GM23338 (cell line): ENCODE measurements at regions not wholly inside any gene's neighbourhood (a gene's known extent, or its start where the extent isn't known, plus 50 kb on each side); places are given as distances from the start of the nearest gene placed in this dataset.

ENCODE experiments used
- ATAC-seq: fragments of 200-7000 bp; cut with Tn5 transposase; 3 replicates; pipeline ENCODE4 v1.9.1; 2020
- DNase-seq: peaks from one replicate; pipeline ENCODE4 v3.0.0-alpha.2; 2015; ENCODE audit warnings: low spot score
- H2AFZ ChIP-seq: fragments of 200-600 bp; sonication (generic); 2 replicates; pipeline ENCODE4 v1.8.0; 2016; ENCODE audit warnings: antibody characterized with exemption, mild to moderate bottlenecking, moderate library complexity
- H3F3A ChIP-seq: fragments of 200-600 bp; sonication (generic); replicated peaks from 2 replicates; pipeline ENCODE4 v1.8.0; 2017; ENCODE audit warnings: antibody characterized with exemption, mixed run types, low read depth
- H3K27ac ChIP-seq: fragments of 200-600 bp; sonication (generic); 2 replicates; pipeline ENCODE4 v1.6.1; 2016; ENCODE audit warnings: low read depth
- H3K27me3 ChIP-seq: fragments of 200-600 bp; sonication (generic); 2 replicates; pipeline ENCODE4 v1.8.0; 2016; ENCODE audit warnings: mild to moderate bottlenecking, mixed run types, moderate library complexity; ENCODE audit not compliant: insufficient read depth
- H3K36me3 ChIP-seq: fragments of 200-600 bp; sonication (generic); 2 replicates; pipeline ENCODE4 v1.8.0; 2016; ENCODE audit warnings: mild to moderate bottlenecking; ENCODE audit not compliant: insufficient read depth
- H3K4me1 ChIP-seq: fragments of 200-600 bp; sonication (generic); 2 replicates; pipeline ENCODE4 v1.8.0; 2016; ENCODE audit warnings: mild to moderate bottlenecking, moderate library complexity; ENCODE audit not compliant: insufficient read depth
- H3K4me2 ChIP-seq: fragments of 200-600 bp; sonication (generic); 2 replicates; pipeline ENCODE4 v1.7.1; 2017; ENCODE audit warnings: mixed run types
- H3K4me3 ChIP-seq: fragments of 200-600 bp; sonication (generic); 2 replicates; pipeline ENCODE4 v1.6.1; 2016; ENCODE audit warnings: mixed run types
- H3K79me2 ChIP-seq: fragments of 200-600 bp; sonication (generic); replicated peaks from 2 replicates; pipeline ENCODE4 v1.8.0; 2017; ENCODE audit warnings: mild to moderate bottlenecking; ENCODE audit not compliant: insufficient read depth
- H3K9me2 ChIP-seq: fragments of 200-600 bp; sonication (generic); 2 replicates; pipeline ENCODE4 v1.8.0; 2017; ENCODE audit not compliant: insufficient read depth
- H4K20me1 ChIP-seq: fragments of 200-600 bp; sonication (generic); replicated peaks from 2 replicates; pipeline ENCODE4 v1.8.0; 2017; ENCODE audit warnings: mild to moderate bottlenecking; ENCODE audit not compliant: insufficient read depth
- H3K27ac Mint-ChIP-seq: 2 replicates; pipeline ENCODE4 v1.8.0; 2020; ENCODE audit warnings: inconsistent platforms, mild to moderate bottlenecking, moderate library complexity, mixed read lengths
- H3K27me3 Mint-ChIP-seq: 3 replicates; pipeline ENCODE4 v1.8.0; 2022; ENCODE audit warnings: low read depth, mild to moderate bottlenecking, moderate library complexity, mixed read lengths, inconsistent platforms; ENCODE audit not compliant: insufficient read depth, poor library complexity
- H3K36me3 Mint-ChIP-seq: 3 replicates; pipeline ENCODE4 v1.8.0; 2021; ENCODE audit warnings: low read depth, mild to moderate bottlenecking, inconsistent platforms, moderate library complexity, mixed read lengths
- H3K4me1 Mint-ChIP-seq: 3 replicates; pipeline ENCODE4 v1.8.0; 2020; ENCODE audit warnings: mild to moderate bottlenecking, inconsistent platforms, mixed read lengths
- H3K4me3 Mint-ChIP-seq: 3 replicates; pipeline ENCODE4 v1.8.0; 2021; ENCODE audit warnings: moderate library complexity, mild to moderate bottlenecking, inconsistent platforms, mixed read lengths
- H3K9me3 Mint-ChIP-seq: 3 replicates; pipeline ENCODE4 v1.8.0; 2020; ENCODE audit warnings: moderate library complexity, mild to moderate bottlenecking, inconsistent platforms, mixed read lengths
- CREB1 ChIP-seq: fragments of 250-450 bp; sonication (Bioruptor Pico); IDR thresholded peaks from 2 replicates; pipeline ENCODE4 v1.5.0; 2020; ENCODE audit warnings: low read depth, mild to moderate bottlenecking, moderate library complexity
- EZH2 ChIP-seq: fragments of 200-600 bp; sonication (generic); IDR thresholded peaks from one replicate; pipeline ENCODE4 v1.8.0; 2017; ENCODE audit warnings: antibody characterized with exemption, mild to moderate bottlenecking, low read depth; ENCODE audit not compliant: unreplicated experiment
- EZH2phosphoT487 ChIP-seq: fragments of 200-600 bp; sonication (generic); IDR thresholded peaks from one replicate; pipeline ENCODE4 v1.8.1; 2018; ENCODE audit warnings: antibody characterized with exemption; ENCODE audit not compliant: unreplicated experiment
- JUNB ChIP-seq: IDR thresholded peaks from one replicate; pipeline ENCODE4 v1.6.1; 2016; ENCODE audit warnings: antibody characterized with exemption; ENCODE audit not compliant: unreplicated experiment
- POLR2AphosphoS5 ChIP-seq: IDR thresholded peaks from 2 replicates; pipeline ENCODE4 v1.6.1; 2016; ENCODE audit warnings: antibody characterized with exemption, low read depth
- ZNF114 ChIP-seq: fragments of 250-450 bp; sonication (Bioruptor Pico); IDR thresholded peaks from 2 replicates; pipeline ENCODE4 v1.5.0; 2020; ENCODE audit warnings: mild to moderate bottlenecking, moderate library complexity
- TF ChIP-seq, protein P1 (sequence below): fragments of 250-450 bp; sonication (Bioruptor Pico); IDR thresholded peaks from 2 replicates; pipeline ENCODE4 v1.5.0; 2020; ENCODE audit warnings: mild to moderate bottlenecking, moderate library complexity
- TF ChIP-seq, protein P2 (sequence below), 2 experiments: fragments of 200-600 bp in 1 of 2; sonication (generic) in 1 of 2; conservative IDR thresholded peaks; 2 replicates each; pipeline versions ENCODE4 v1.5.1 to v1.6.1; 2016 to 2017; ENCODE audit warnings: antibody characterized with exemption in 2 of 2, low read depth in 2 of 2, mild to moderate bottlenecking in 2 of 2, moderate library complexity in 1 of 2

DNA sequence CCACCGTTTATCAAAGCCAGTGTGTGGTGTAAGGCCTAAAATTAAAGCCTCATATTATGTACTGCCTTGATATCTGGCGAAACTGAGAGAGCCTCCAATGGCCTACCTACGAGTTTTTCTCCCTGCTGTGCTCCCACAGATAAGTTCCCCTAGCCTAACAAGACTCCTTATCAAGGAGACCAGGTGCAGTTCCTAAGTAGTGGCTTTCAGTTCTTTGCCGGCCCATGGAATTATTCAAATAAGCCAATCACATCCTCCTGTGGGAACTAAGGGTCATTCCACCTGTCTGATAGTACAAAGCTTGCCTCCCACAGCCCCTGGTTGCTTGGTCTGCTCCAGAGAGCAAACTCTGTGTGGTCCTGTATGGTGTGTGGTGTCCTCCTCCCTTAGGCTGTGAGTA, 99.8 kb upstream of the TEX13C start (continued):
- TF ChIP-seq, protein P1, sequence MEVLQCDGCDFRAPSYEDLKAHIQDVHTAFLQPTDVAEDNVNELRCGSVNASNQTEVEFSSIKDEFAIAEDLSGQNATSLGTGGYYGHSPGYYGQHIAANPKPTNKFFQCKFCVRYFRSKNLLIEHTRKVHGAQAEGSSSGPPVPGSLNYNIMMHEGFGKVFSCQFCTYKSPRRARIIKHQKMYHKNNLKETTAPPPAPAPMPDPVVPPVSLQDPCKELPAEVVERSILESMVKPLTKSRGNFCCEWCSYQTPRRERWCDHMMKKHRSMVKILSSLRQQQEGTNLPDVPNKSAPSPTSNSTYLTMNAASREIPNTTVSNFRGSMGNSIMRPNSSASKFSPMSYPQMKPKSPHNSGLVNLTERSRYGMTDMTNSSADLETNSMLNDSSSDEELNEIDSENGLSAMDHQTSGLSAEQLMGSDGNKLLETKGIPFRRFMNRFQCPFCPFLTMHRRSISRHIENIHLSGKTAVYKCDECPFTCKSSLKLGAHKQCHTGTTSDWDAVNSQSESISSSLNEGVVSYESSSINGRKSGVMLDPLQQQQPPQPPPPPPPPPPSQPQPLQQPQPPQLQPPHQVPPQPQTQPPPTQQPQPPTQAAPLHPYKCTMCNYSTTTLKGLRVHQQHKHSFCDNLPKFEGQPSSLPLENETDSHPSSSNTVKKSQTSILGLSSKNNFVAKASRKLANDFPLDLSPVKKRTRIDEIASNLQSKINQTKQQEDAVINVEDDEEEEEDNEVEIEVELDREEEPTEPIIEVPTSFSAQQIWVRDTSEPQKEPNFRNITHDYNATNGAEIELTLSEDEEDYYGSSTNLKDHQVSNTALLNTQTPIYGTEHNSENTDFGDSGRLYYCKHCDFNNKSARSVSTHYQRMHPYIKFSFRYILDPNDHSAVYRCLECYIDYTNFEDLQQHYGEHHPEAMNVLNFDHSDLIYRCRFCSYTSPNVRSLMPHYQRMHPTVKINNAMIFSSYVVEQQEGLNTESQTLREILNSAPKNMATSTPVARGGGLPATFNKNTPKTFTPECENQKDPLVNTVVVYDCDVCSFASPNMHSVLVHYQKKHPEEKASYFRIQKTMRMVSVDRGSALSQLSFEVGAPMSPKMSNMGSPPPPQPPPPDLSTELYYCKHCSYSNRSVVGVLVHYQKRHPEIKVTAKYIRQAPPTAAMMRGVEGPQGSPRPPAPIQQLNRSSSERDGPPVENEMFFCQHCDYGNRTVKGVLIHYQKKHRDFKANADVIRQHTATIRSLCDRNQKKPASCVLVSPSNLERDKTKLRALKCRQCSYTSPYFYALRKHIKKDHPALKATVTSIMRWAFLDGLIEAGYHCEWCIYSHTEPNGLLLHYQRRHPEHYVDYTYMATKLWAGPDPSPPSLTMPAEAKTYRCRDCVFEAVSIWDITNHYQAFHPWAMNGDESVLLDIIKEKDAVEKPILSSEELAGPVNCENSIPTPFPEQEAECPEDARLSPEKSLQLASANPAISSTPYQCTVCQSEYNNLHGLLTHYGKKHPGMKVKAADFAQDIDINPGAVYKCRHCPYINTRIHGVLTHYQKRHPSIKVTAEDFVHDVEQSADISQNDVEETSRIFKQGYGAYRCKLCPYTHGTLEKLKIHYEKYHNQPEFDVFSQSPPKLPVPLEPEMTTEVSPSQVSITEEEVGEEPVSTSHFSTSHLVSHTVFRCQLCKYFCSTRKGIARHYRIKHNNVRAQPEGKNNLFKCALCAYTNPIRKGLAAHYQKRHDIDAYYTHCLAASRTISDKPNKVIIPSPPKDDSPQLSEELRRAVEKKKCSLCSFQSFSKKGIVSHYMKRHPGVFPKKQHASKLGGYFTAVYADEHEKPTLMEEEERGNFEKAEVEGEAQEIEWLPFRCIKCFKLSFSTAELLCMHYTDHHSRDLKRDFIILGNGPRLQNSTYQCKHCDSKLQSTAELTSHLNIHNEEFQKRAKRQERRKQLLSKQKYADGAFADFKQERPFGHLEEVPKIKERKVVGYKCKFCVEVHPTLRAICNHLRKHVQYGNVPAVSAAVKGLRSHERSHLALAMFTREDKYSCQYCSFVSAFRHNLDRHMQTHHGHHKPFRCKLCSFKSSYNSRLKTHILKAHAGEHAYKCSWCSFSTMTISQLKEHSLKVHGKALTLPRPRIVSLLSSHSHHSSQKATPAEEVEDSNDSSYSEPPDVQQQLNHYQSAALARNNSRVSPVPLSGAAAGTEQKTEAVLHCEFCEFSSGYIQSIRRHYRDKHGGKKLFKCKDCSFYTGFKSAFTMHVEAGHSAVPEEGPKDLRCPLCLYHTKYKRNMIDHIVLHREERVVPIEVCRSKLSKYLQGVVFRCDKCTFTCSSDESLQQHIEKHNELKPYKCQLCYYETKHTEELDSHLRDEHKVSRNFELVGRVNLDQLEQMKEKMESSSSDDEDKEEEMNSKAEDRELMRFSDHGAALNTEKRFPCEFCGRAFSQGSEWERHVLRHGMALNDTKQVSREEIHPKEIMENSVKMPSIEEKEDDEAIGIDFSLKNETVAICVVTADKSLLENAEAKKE: no peak

DNA sequence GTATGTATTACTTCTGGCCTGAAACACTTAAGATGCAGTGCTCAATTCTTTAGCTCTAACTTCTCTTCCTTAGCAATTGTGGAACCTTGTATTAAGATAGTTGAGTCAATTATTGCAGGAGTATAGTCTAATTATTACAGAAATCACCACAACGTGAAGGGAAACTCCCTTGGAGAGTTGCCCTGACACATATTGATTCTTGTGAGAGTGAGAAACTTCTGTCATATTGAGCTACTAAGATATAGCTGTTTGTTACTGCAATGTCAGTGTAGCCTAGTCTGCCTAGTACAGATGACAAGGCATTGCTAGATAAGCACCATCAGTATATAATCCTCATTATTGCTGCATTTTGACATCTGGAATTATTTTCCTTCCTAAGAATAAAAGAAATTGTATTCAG, 82.7 kb upstream of the TEX13C start:
- ATAC-seq (no peak), DNase-seq (no peak)
- H2AFZ ChIP-seq: no peak overlapping the region
- H3K36me3 ChIP-seq: no peaks in the 10 kb centered on the region
- Mint-ChIP-seq H3K4me1 (no peaks in the 10 kb centered on the region), H3K36me3 (no peaks in the 10 kb centered on the region), H3K9me3 (no peaks in the 10 kb centered on the region), H3K4me3 (no peak overlapping the region), H3K27ac (no peak overlapping the region), H3K27me3 (peaks cover 1% of the 10 kb centered on the region)
- H4K20me1 ChIP-seq: no peaks in the 10 kb centered on the region
- H3K79me2 ChIP-seq: no peaks in the 10 kb centered on the region
- TF ChIP-seq JUNB (no peak), ZNF114 (CRISPR knock-in tag) (no peak), EZH2phosphoT487 (no peak), POLR2AphosphoS5 (no peak), CREB1 (CRISPR knock-in tag) (no peak), EZH2 (no peak)
- TF ChIP-seq, protein P1: no peak
- TF ChIP-seq, protein P2, sequence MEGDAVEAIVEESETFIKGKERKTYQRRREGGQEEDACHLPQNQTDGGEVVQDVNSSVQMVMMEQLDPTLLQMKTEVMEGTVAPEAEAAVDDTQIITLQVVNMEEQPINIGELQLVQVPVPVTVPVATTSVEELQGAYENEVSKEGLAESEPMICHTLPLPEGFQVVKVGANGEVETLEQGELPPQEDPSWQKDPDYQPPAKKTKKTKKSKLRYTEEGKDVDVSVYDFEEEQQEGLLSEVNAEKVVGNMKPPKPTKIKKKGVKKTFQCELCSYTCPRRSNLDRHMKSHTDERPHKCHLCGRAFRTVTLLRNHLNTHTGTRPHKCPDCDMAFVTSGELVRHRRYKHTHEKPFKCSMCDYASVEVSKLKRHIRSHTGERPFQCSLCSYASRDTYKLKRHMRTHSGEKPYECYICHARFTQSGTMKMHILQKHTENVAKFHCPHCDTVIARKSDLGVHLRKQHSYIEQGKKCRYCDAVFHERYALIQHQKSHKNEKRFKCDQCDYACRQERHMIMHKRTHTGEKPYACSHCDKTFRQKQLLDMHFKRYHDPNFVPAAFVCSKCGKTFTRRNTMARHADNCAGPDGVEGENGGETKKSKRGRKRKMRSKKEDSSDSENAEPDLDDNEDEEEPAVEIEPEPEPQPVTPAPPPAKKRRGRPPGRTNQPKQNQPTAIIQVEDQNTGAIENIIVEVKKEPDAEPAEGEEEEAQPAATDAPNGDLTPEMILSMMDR (conservative IDR thresholded peaks at IDR 0.05; ENCODE audit: low read depth in 2 of 2): no peak
- H3K9me2 ChIP-seq: no peaks in the 10 kb centered on the region
- no peaks in the 10 kb centered on the region for H3F3A ChIP-seq
- H3K27me3 ChIP-seq: no peaks in the 10 kb centered on the region
- H3K4me3 ChIP-seq: no peak overlapping the region
- no peaks in the 10 kb centered on the region for H3K4me1 ChIP-seq
- no peak overlapping the region for H3K4me2 ChIP-seq
- H3K27ac ChIP-seq: no peak overlapping the region
